ENCODE measurements at regions not wholly inside any gene's neighbourhood (a gene's known extent, or its start where the extent isn't known, plus 50 kb on each side); places are given as distances from the start of the nearest gene placed in this dataset.

DNA sequence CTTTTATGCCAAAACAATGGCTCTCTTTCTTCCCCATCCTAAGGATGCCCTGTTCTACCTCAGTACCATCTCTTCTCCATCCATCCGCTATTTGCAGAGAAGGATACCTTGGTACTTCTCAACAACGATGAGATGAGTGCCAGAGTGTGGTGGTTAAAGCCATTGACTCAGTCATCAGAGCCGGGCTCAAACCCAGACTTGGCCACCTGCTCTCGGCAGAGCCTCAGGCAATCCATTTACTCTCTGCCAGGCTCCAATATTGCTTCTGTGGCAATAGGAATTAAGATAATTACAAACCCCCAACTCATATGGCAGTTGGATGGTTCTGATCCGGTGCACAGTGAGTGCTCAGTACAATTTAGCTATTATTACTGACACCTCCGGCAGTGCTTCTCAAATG lies 121.3 kb downstream of the PRLHR start:
- Histone ChIP-seq H3K27me3 (ENCODE audit: insufficient read depth, low read length, poor library complexity) (peaks cover 4% of the 10 kb centered on the region), H3K4me1 (ENCODE audit: insufficient read depth, low read length) (no peaks in the 10 kb centered on the region), H3K4me3 (ENCODE audit: low read depth in 1 of 2, low read length in 2 of 2) (no peak overlapping the region), H3K36me3 (ENCODE audit: insufficient read depth, low read length) (no peaks in the 10 kb centered on the region), H3K79me2 (ENCODE audit: insufficient read depth, low read length) (no peaks in the 10 kb centered on the region), H3K9ac (ENCODE audit: low read depth, low read length) (no peak overlapping the region), H3K9me3 (ENCODE audit: insufficient read depth, low read length, severe bottlenecking) (no peaks in the 10 kb centered on the region), H4K20me1 (ENCODE audit: insufficient read depth, low read length) (no peaks in the 10 kb centered on the region), H3K27ac (ENCODE audit: low read length) (no peak overlapping the region), H2AFZ (ENCODE audit: low read depth, low read length) (no peak overlapping the region), H3K4me2 (ENCODE audit: insufficient read depth, low read length) (no peak overlapping the region)
- no peak for ATAC-seq (ENCODE audit: insufficient read depth, low read depth)
- no peak for DNase-seq
- TF ChIP-seq, protein P1, sequence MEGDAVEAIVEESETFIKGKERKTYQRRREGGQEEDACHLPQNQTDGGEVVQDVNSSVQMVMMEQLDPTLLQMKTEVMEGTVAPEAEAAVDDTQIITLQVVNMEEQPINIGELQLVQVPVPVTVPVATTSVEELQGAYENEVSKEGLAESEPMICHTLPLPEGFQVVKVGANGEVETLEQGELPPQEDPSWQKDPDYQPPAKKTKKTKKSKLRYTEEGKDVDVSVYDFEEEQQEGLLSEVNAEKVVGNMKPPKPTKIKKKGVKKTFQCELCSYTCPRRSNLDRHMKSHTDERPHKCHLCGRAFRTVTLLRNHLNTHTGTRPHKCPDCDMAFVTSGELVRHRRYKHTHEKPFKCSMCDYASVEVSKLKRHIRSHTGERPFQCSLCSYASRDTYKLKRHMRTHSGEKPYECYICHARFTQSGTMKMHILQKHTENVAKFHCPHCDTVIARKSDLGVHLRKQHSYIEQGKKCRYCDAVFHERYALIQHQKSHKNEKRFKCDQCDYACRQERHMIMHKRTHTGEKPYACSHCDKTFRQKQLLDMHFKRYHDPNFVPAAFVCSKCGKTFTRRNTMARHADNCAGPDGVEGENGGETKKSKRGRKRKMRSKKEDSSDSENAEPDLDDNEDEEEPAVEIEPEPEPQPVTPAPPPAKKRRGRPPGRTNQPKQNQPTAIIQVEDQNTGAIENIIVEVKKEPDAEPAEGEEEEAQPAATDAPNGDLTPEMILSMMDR (IDR thresholded peaks at IDR 0.05; ENCODE audit: borderline replicate concordance, extremely low read depth, low read length, poor library complexity, severe bottlenecking) = no peak
- TF ChIP-seq EZH2 (IDR thresholded peaks at IDR 0.05; ENCODE audit: borderline replicate concordance, low read depth, low read length, severe bottlenecking) = no peak

DNA sequence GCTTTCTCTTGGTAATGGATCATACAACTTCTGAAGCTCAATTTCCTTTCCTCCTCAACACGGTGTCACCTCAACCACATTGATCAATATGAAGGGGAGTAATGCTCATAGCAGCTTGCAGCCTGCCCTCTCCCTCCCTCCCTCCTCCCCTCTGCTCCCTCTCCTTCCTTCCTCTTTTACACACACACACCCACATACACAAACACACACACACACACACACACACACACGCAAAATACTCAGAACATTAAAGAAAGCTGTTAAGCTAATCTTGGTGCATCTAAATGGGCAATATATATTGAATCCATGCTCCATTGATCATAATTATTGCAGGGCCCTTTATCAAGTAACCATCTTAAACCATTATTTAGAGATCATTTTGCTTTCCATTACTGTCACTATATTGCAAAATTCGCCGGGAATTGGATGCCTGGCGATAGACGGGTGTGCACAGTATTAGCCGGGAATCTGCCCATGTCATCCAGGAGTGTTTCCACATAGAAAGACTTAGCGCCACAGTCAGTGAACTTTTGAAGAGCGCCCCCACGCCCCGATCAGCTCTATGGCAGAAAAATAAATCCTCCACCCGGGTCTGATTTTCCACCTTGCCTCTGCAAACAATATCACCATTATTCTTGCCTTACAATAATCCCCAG lies 122.0 kb downstream of the PRLHR start:
- Histone ChIP-seq H2AFZ (ENCODE audit: low read depth, low read length) (no peak overlapping the region), H3K4me3 (ENCODE audit: low read depth in 1 of 2, low read length in 2 of 2) (no peak overlapping the region), H3K9me3 (ENCODE audit: insufficient read depth, low read length, severe bottlenecking) (no peaks in the 10 kb centered on the region), H3K27me3 (ENCODE audit: insufficient read depth, low read length, poor library complexity) (peaks cover 4% of the 10 kb centered on the region), H3K9ac (ENCODE audit: low read depth, low read length) (no peak overlapping the region), H3K4me2 (ENCODE audit: insufficient read depth, low read length) (no peak overlapping the region), H4K20me1 (ENCODE audit: insufficient read depth, low read length) (no peaks in the 10 kb centered on the region), H3K36me3 (ENCODE audit: insufficient read depth, low read length) (no peaks in the 10 kb centered on the region), H3K4me1 (ENCODE audit: insufficient read depth, low read length) (no peaks in the 10 kb centered on the region), H3K27ac (ENCODE audit: low read length) (no peak overlapping the region), H3K79me2 (ENCODE audit: insufficient read depth, low read length) (no peaks in the 10 kb centered on the region)
- TF ChIP-seq, protein P1 (IDR thresholded peaks at IDR 0.05; ENCODE audit: borderline replicate concordance, extremely low read depth, low read length, poor library complexity, severe bottlenecking) = no peak
- no peak for TF ChIP-seq EZH2 (IDR thresholded peaks at IDR 0.05; ENCODE audit: borderline replicate concordance, low read depth, low read length, severe bottlenecking)
- no peak for ATAC-seq (ENCODE audit: insufficient read depth, low read depth)
- DNase-seq = no peak

DNA sequence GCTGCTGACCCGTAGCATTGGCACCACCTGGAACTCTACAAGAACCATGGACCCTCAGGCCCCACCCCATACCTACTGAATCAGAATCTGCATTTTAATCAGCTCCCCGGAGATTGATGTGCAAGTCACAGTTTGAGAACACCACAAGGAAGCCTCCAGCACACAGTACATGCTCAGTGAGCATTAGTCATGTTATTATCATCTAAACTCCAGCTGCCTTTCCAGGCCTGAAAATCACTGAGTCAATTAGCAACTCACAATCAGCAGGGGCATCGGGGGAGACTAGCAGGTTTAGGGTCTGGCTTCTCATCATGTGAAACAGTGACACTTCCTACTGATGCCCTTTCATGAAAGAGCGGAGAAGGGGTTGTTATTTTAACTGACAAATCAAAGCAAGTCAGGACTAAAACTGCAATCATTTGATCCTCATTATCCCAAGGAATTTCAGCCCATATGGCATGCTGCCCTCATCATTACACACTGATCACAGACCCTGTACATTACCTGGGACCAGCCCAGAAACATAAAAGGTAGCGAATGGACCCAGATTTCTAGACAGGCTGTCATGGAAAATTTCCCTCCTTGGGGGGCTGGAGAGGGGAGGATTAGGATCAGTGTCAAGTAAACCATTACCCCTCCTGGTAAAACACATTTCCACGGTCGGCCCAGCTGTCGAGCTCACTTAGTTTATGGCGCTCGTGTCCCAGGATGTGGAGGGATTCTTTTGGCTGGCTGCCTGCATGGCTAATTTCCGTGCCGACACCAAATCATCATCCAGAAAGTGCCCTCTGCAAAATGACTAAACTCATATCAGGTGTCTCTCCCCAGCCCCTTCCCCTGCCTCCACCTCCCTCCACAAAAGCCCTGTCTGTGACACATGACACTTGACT lies 122.8 kb downstream of the PRLHR start:
- Histone ChIP-seq H3K4me2 (ENCODE audit: insufficient read depth, low read length) (no peak overlapping the region), H3K4me1 (ENCODE audit: insufficient read depth, low read length) (no peaks in the 10 kb centered on the region), H3K27me3 (ENCODE audit: insufficient read depth, low read length, poor library complexity) (peaks cover 4% of the 10 kb centered on the region), H3K79me2 (ENCODE audit: insufficient read depth, low read length) (no peaks in the 10 kb centered on the region), H4K20me1 (ENCODE audit: insufficient read depth, low read length) (no peaks in the 10 kb centered on the region), H3K36me3 (ENCODE audit: insufficient read depth, low read length) (no peaks in the 10 kb centered on the region), H3K9ac (ENCODE audit: low read depth, low read length) (no peak overlapping the region), H3K27ac (ENCODE audit: low read length) (no peak overlapping the region), H2AFZ (ENCODE audit: low read depth, low read length) (no peak overlapping the region), H3K4me3 (ENCODE audit: low read depth in 1 of 2, low read length in 2 of 2) (no peak overlapping the region), H3K9me3 (ENCODE audit: insufficient read depth, low read length, severe bottlenecking) (no peaks in the 10 kb centered on the region)
- ATAC-seq (ENCODE audit: insufficient read depth, low read depth) (no peak), DNase-seq (no peak)
- TF ChIP-seq EZH2 (IDR thresholded peaks at IDR 0.05; ENCODE audit: borderline replicate concordance, low read depth, low read length, severe bottlenecking) = no peak
- TF ChIP-seq, protein P1 (IDR thresholded peaks at IDR 0.05; ENCODE audit: borderline replicate concordance, extremely low read depth, low read length, poor library complexity, severe bottlenecking) = no peak

All from DND-41 (cell line).